GM10266 (cell line): ENCODE measurements at regions not wholly inside any gene's neighbourhood (a gene's known extent, or its start where the extent isn't known, plus 50 kb on each side); places are given as distances from the start of the nearest gene placed in this dataset.
"Not testable (repeated sequence)": the region's sequence is repeated elsewhere in the genome, so short reads cannot be mapped to it uniquely, and the experiment has no call there.

Source experiments
- DNase-seq: peaks from one replicate; pipeline ENCODE4 v3.0.0; 2012; ENCODE audit errors: extremely low spot score
- CTCF ChIP-seq: IDR thresholded peaks from 2 replicates; pipeline ENCODE4 v1.5.1; 2012; ENCODE audit warnings: mild to moderate bottlenecking, low read depth; ENCODE audit not compliant: control insufficient read depth, insufficient read depth; ENCODE audit errors: missing control alignments

- peak; percentile 87 for TF ChIP-seq CTCF
- peak; percentile 68 for DNase-seq
Observed at GRCh38 chr14:99995700-99996356, 69.4 kb upstream of the EVL start.

GRCh38 chr14:99996951-99997571 is 68.2 kb upstream of the EVL start:
- DNase-seq: no peak
- TF ChIP-seq CTCF: no peak

GRCh38 chr14:100000398-100000797 is 64.8 kb upstream of the EVL start:
- DNase-seq: not testable (repeated sequence)

GRCh38 chr14:100004392-100004791 is 60.8 kb upstream of the EVL start:
- no peak for TF ChIP-seq CTCF
- no peak for DNase-seq

- TF ChIP-seq CTCF: no peak
- DNase-seq: no peak
Observed at GRCh38 chr14:100007254-100007653, 58.0 kb upstream of the EVL start.

- not testable (repeated sequence) for DNase-seq
Observed at GRCh38 chr14:100009802-100010201, 55.4 kb upstream of the EVL start.

GRCh38 chr14:100010679-100011078 is 54.5 kb upstream of the EVL start:
- no peak for DNase-seq
- no peak for TF ChIP-seq CTCF

- DNase-seq: no peak
- TF ChIP-seq CTCF: no peak
Observed at GRCh38 chr14:100011628-100012325, 53.4 kb upstream of the EVL start.
